ENCODE measurements at regions not wholly inside any gene's neighbourhood (a gene's known extent, or its start where the extent isn't known, plus 50 kb on each side); places are given as distances from the start of the nearest gene placed in this dataset.

GRCh38 chr4:138663883-138664282 lies 351.7 kb upstream of the NOCT start:
- TF ChIP-seq EZH2 (IDR thresholded peaks at IDR 0.05; ENCODE audit: low read length, unreplicated experiment) = no peak
- no peak for TF ChIP-seq CTCF (conservative IDR thresholded peaks at IDR 0.05; ENCODE audit: low read depth, low read length)
- no peak for TF ChIP-seq EZH2phosphoT487 (IDR thresholded peaks at IDR 0.05; ENCODE audit: borderline replicate concordance, low read length)

Measured in PC-3 (cell line).